ENCODE measurements at regions not wholly inside any gene's neighbourhood (a gene's known extent, or its start where the extent isn't known, plus 50 kb on each side); places are given as distances from the start of the nearest gene placed in this dataset.
"Not testable (repeated sequence)": the region's sequence is repeated elsewhere in the genome, so short reads cannot be mapped to it uniquely, and the experiment has no call there.

DNA sequence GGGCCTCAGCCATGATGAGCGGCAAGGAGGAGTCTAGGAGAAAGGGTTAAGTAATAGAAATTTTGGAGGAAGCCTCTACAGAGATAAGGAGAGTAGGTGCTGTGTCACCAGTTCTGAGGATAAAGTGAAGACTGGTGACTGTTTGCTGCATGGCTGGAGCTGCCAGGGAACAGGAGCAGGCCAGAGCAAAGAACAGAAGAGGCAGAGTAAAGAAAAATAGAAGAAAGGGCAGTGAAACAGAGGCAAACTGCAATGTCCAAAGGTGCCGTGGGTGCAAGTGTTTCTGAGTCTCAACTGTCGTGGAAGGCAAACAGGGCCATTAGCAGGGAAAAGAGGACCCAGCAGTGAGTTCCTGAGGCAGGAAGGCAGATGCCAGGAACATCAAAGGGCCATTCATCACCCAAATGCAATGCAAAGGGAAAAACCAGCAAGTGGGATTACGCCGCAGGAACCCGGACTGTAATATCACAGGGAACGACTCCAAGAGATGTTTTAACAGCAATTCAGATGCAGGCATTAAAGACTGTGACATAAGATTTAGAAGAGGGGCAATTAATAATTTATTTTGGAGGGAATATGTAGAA is 318.3 kb downstream of the FOXO1 start:
- ChIA-PET CTCF (no interaction called here), POLR2A (no interaction called here)

DNA sequence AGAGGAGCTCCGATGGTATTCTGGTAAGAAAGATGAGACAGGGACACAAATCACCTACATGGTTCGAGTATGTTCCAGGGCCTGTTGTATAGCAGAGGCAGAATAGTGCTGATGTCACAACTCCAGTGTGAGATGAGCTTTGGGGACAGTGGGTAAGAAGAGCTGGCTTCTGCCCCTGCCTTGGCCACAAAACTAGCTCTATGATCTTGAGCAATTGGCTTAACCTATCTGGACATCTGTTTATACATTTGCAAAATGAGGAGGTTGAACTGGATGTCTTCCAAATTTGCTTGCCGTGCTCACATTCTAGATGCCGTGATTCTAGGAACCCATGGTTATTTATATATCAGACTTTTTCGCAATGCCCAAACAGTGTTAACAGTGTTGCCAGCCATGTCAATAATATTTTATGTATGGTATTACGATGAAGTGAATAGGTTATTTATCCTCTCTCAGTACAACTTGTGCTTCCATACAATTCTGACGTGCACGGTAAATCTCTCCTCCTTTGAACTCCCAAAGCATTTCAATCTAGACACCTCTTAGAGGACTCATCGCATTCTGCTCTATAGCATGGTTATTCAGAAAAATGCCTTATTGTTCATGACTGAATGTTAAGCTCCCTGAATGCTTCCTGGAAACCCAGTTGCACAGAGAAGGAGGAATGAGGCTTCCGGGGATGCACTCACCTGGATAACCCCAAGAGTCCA is 316.0 kb downstream of the FOXO1 start:
- CTCF ChIA-PET, result no interaction called here
- POLR2A ChIA-PET, result no interaction called here

DNA sequence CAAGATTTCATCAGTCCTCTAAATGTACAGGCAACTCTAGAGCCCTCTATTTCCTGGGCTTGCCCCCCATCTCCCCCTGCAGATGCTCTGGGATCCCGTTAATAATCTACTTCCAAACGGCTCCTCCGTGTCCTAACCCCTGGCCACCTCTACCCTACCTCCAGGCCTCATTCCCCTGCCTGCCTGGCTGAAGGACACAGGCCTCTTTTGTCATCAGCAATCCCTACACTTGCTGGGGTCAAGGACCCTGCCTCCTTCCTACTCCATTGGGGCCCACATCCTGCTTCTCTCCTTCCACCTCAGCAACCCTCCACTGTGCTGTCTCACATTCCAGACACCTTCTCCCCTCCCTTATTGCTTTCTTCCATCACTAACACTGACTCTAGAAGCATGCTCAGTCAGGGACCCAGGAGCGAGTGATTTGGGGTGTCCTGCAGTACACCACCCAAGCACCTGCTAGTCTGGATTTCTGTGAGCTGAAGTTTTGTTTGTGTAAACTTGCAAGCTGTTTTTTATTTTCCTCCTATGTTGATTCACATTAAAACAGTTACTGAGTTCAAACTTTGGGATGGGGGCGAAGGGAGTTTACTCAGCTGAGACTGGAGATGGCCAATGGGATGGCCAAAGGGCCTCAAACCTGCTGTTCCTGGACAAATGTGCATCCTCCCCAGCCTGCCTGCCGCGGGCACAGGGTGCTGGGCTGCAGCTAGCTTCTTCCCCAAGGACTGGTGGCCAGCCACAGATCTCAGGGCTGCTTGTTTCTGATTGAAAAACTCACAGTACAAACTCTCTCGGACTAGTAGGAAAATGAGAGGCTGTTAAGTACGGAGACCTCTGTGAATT is 314.7 kb downstream of the FOXO1 start:
- POLR2A ChIA-PET, result no interaction called here
- CTCF ChIA-PET, result no interaction called here

DNA sequence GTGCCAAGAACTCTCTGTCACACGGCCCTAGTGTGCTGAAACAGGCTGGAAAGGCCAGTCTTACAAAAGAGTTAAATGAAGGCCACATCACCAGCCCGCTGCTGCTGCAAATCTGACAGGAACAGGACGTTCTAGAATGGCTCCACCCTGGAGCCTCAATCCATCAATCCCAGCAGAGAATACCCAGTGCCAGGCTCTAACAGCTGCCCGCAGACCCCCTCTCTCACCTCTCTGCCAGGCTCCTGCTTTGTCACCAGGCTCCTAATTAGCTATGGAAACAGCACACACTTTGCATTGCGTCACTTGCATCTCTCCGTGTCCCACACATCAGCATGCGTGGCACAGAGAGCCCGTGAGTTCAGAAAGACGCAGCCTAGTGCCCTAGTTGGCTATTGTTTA is 314.1 kb downstream of the FOXO1 start:
- ChIA-PET CTCF (no interaction called here), POLR2A (no interaction called here)

DNA sequence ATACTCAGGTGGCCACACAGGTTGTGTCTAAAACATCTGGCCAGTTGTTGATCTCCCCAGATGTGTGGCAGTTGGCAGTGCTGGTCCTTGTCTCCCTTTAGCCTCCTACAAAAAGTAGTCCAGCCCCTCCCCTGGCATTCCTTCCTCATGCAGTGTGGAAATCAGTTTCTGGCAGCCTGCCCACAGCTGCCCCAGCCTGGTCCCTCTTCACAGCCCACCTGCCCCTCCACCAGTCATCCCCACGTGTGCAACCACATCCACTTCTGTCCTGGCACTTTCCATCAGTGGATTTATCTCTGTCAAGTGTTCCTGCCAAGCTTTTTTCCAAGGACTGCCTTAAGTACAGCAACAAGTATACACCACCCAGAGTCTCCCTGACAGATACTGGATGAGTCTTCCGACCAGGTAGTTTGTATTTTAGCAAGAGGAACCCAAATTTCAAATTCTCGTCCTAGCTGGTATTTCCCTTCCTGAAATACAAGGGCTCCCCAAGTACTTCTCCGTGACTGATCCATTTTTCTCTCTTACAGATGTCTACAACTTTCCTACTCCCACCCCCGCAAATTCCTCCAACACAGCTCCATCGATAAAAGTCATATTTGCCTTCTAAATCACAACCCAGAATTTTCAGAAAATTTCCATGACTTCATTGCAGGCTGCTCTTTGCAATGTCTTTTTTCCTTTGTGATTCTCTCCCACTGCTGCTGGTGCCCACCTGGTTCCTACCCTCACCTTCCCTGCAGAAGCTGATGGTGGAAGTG is 313.5 kb downstream of the FOXO1 start:
- ChIA-PET POLR2A (no interaction called here), CTCF (no interaction called here)

DNA sequence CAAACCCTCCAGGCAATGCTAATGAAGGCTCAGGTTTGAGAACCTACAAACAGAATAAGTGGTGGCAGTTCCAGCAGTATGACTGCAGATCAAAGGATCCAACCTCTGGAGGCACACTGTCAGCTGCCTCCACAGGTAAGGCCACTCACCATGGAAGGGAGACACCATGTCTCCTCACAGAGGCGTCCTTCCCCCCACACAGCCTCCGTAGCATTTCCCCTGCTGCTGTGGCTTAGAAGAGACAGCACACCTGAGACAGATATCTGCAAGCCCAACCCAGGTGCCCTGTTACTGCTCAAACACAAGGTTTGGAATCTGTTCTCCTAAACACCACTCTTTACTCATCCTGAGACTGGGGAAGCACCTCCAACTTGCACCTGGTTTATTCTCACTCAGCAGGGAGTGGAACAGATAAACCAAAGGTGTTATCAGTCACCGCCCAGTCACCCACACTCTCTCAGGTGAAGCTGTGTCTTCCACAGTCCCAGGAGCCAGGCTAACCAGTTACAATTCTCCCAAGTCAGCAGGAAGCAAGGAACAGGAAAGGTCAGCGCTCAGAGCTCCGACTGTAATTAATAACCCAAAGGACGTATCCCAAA is 311.2 kb downstream of the FOXO1 start:
- POLR2A ChIA-PET, result no interaction called here
- CTCF ChIA-PET, result no interaction called here

DNA sequence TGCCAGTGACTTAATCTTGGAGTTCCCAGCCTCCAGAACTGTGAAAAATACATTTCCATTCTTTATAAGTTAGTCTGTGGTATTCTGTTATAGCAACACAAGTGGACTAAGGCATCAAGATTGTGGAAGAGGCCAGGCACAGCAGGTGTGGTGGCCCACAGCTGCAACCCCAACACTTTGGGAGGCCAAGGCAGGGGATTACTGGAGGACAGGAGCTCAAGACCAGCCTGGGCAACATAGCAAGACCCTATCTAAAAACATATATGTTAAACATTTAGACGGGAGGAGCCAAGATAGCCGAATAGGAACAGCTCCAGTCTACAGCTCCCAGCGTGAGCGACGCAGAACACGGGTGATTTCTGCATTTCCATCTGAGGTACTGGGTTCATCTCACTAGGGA is 310.4 kb downstream of the FOXO1 start:
- CTCF ChIA-PET, result no interaction called here

DNA sequence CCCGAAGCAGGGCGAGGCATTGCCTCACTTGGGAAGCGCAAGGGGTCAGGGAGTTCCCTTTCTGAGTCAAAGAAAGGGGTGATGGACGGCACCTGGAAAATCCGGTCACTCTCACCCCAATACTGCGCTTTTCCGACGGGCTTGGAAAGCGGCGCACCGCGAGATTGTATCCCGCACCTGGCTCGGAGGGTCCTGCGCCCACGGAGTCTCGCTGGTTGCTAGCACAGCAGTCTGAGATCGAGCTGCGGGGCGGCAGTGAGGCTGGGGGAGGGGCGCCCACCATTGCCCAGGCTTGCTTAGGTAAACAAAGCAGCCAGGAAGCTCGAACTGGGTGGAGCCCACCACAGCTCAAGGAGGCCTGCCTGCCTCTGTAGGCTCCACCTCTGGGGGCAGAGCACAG is 310.0 kb downstream of the FOXO1 start:
- POLR2A ChIA-PET, CTCF ChIA-PET: not testable (repeated sequence)

More for the DNA sequence above, 310.4 kb downstream of the FOXO1 start:
- POLR2A ChIA-PET, result no interaction called here

DNA sequence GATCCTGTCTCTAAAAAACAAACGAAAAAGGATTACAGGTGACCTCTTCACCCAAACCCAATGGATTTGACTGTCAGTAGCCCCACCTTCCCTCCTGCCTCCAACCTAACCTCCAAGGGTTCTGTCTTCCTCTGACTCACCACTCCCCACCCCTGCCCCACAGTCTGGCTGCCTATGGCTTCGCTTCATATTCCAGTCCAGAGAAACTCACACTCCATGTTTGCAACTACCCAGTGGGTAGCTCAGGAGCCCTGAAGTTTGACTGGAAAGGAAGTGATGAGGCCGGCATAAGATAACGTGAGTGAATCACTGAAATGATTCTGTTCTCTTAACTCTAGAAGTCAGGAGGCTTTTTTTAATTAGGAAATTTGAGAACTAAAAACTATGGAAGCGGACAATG is 303.9 kb downstream of the FOXO1 start:
- POLR2A ChIA-PET, result no interaction called here
- CTCF ChIA-PET, result no interaction called here

DNA sequence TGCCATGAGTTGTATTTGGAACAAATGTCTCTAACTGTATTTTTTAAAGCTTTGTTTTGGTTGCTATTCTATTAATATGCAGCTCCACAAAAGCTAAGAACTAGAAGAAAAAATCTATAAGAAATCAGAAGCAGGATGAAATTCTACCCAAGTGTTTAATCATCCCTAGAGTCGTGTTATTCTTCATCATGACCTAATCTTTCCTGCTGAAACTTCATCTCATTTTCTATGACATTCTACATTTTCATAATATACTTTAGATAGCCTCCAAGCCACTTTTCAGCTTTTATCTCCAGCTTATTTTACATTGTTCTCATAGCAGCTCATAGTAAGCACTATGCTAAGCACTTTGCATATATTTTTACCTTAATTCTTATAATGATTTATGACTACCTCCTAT is 302.8 kb downstream of the FOXO1 start:
- CTCF ChIA-PET, result no interaction called here
- POLR2A ChIA-PET, result interaction anchor here (0.5 kb wide), 1 partner anchor 299 kb away, joined by 10 read pairs; no protein-coding TSS in a partner anchor

DNA sequence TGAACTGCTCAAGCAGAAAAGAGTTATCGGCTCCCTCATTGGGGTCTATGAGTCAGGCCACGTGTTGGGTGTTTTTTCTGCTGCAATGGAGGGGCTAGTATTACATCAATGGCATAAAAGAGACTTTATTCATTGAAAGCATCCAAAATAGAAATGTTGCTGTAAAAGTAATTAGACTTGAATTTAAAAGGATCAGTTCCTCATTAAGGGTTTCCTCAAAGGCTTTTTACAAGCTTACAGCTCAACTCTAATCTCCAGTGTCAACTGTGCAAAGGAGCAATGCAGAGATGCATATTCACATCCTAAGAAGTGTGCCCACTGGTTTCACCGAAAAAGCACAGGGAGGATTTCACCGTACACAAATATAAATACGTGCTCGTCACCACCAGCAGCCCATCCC is 300.3 kb downstream of the FOXO1 start:
- POLR2A ChIA-PET, result no interaction called here
- CTCF ChIA-PET, result no interaction called here

DNA sequence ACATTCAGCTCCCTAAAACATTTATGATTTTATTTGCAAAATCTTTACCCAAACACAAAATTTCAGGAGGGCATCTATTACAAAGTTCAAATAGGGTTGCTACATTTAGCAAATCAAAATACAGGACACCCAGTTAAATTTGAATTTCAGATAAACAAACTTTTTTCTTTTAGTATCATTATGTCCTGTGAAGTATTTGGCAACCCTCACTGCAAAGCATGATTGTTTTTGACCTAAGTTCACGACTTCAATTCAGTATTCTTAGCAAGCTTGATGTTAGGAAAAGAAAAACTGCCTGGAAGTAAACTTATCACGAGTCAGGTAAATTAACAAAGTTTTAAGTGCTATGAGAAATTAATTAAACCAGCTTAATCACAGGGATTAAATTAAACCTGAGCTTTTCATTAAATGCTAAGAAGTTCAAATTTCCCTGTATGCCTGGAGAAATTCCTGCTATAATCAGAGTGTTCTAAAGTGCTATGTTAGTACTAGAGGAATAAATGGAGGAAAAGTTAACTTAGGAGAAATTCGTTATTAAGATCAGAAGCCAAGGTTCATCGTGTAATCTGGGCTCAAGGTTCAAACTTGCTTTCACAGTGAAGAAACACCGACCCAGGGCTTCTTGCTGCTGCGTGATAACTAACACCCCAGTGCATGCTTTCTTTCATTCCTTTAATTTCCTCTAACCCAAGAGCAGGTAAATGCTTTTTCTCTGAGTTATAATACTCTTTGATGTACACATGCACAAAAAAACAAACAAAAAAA is 298.1 kb downstream of the FOXO1 start:
- ChIA-PET CTCF (interaction anchor here (0.6 kb wide), 1 partner anchor 586 kb away, joined by 5 read pairs; no protein-coding TSS in a partner anchor), POLR2A (no interaction called here)

DNA sequence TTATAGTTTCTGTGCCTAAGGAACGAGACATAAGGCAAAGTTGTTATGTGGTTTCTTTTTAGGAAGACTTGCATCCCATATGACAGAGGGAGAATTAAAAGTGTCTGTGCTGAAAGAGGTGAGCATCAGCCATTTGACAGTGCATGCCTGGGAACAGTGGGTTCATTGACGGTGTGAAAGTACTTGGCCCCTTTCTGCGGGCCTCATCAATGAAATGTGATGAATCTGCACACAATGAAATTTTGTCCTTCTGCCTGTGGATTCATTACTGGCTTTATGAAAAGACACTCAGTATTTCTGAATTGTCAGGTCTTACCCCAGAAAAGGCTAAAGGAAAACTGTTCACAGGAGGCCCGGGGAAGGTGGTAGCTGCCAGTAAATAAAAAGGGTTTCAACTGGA is 295.8 kb downstream of the FOXO1 start:
- POLR2A ChIA-PET, result no interaction called here
- CTCF ChIA-PET, result no interaction called here

DNA sequence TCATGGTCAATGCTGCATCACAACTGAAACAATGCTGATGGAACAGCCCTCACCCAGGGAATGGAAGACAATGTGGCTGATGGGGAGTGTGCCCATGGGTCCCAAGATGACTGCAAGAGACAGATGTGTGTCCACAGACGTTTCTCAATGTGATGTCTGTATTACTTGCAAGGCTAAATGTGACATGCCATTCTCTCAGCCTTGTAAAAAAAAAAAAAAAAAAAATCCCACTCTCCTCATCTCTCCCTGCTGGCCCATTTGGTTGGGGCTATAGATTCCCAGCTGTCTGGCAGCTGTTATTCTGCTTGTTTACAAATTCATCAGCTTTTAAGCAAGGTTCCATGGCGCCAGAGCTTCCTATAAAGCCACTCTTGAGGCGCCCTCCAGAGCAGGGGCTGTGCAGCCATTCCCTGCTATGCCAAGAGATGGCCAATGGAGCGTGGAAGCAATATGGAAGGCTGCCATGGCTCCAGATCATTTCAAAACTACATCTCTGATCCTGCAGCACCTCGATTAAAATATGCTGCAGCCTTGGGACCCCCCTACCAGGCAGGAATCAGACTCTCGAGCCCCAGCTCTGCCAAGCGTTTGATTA is 294.8 kb downstream of the FOXO1 start:
- POLR2A ChIA-PET, result no interaction called here

DNA sequence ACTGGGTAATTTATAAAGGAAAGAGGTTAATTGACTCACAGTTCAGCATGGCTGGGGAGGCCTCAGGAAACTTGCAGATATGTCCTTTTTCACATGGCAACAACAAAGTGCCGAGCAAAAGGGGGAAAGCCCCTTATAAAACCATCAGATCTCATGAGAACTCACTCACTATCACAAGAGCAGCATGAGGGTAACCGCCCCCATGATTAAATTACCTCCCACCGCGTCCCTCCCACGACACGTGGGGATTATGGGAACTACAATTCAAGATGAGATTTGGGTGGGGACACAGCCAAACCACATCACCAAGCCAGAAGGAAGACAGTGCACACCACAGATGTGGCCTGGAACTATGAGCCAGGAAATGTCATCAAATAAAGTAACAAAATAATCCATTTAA is 292.8 kb downstream of the FOXO1 start:
- CTCF ChIA-PET, POLR2A ChIA-PET: not testable (repeated sequence)

More for the DNA sequence above, 294.8 kb downstream of the FOXO1 start:
- CTCF ChIA-PET, result interaction anchor here (0.7 kb wide), 1 partner anchor 119 kb away, joined by 4 read pairs; no protein-coding TSS in a partner anchor

DNA sequence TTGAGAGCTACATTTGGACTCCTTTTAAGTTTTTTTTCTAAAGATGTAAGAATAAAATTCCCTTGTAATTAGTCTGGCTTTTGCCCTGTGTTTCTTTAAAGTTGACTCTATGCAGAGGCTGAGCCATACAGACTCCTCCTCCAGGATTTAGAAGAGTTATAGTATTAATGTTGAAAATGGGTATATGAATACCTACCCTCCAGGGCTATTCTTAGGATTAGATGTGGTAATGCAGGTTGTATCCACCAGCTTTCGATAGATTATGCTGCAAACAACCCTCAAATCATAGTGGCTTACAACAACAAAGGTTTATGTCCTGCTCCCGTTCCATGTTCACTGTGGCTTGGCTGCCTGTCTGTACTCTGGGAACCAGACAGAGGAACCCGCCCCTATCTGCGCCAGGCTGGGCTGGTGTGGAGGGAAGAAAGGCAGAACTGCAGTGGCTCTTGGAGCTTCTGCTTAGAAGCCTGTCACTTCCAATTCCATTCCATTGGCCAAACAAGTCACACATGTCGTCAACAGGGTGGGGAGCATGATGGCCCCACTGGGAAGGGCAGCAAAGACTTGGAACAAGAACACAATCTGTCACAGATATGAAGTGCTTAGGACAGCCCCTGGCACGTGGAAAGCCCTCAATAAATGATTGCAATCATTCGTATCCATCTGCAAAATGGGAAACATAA is 290.8 kb downstream of the FOXO1 start:
- ChIA-PET POLR2A (no interaction called here), CTCF (no interaction called here)

DNA sequence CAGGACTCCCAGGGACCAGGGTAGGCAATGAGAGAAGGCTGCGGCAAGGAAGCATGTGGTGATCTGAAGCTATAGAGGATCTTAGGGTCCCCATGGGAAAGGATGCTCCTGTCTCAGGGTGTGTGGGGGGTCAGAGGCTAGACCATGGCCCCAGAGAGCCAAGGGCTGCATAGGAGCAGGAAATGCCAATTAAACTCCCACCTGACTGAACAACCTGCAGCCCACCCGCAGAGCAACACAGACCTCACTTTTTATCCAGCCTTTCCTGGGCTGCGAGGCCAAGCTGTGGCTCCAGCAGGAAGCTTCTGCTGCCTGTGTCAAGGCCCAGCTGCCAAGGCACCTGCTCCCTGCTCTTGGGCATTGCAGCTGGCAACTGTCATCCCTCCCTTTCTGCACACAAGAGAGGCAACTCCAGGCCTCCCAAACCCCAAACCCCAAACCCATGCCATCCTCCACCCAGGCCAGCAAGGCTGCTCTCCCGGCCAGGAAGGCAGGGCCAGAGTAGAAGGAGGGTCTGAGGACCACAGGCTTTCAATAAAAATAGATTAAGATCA is 290.1 kb downstream of the FOXO1 start:
- CTCF ChIA-PET, result no interaction called here
- POLR2A ChIA-PET, result no interaction called here

DNA sequence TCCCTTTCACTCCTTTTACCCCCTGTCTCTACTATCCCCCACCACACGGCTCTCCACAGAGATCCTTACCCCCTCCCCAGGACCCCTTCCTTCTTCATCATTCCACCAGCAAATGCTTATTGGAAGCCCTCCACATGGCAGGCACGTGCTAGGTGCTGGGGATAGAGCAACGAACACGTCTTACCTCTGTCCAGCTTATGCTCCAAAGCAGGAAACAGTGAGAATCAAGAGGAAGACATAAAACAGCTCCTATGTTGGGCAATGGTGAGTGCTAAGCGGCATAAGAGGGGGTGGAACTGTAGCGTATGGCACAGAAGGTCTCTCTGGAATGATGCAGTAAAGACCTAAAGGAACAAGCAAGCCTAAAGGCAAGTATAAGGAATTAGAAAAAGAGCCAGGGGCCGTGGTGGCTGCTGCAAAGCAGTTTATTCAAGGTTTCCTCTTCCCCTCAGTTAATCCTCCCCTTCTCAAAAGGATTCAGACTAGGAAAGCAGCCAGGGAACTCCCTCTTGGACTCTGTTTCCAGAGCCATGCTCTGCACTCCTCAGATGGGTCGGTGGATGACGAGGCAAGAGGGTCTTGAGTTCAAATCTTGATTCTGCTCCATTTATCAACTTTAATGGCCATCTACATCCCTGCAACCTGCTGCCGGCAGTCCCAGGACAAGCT is 289.4 kb downstream of the FOXO1 start:
- CTCF ChIA-PET, result no interaction called here
- POLR2A ChIA-PET, result no interaction called here
